ENCODE measurements at regions not wholly inside any gene's neighbourhood (a gene's known extent, or its start where the extent isn't known, plus 50 kb on each side); places are given as distances from the start of the nearest gene placed in this dataset.

GRCh38 chr4:82043809-82044137, 330.0 kb downstream of the HNRNPD start:
- no peak for TF ChIP-seq CTCF (IDR thresholded peaks at IDR 0.05; ENCODE audit: insufficient read depth, low read depth, low read length)
- no peak overlapping the region for H3K4me3 ChIP-seq (ENCODE audit: low read depth, low read length)
- ChIA-PET POLR2A (no interaction called here), CTCF (no interaction called here)
- H3K36me3 ChIP-seq (ENCODE audit: control insufficient read depth, insufficient read depth, low read length) = no peaks in the 10 kb centered on the region
- peaks cover 13% of the 10 kb centered on the region for H3K27me3 ChIP-seq (ENCODE audit: control insufficient read depth, insufficient read depth, low read length)
- DNase-seq (ENCODE audit: low read depth) = no peak

- Histone ChIP-seq H3K4me3 (ENCODE audit: low read depth, low read length) (no peak overlapping the region), H3K36me3 (ENCODE audit: control insufficient read depth, insufficient read depth, low read length) (no peaks in the 10 kb centered on the region), H3K27me3 (ENCODE audit: control insufficient read depth, insufficient read depth, low read length) (peaks cover 13% of the 10 kb centered on the region)
- ChIA-PET POLR2A (no interaction called here), CTCF (no interaction called here)
- DNase-seq (ENCODE audit: low read depth) = no peak
- TF ChIP-seq CTCF (IDR thresholded peaks at IDR 0.05; ENCODE audit: insufficient read depth, low read depth, low read length) = no peak
Measured at GRCh38 chr4:82043081-82043808, 330.5 kb downstream of the HNRNPD start.

- DNase-seq (ENCODE audit: low read depth) = no peak
- H3K36me3 ChIP-seq (ENCODE audit: control insufficient read depth, insufficient read depth, low read length) = no peaks in the 10 kb centered on the region
- H3K4me3 ChIP-seq (ENCODE audit: low read depth, low read length) = no peak overlapping the region
- H3K27me3 ChIP-seq (ENCODE audit: control insufficient read depth, insufficient read depth, low read length) = peaks cover 13% of the 10 kb centered on the region
- CTCF ChIA-PET = no interaction called here
- no peak for TF ChIP-seq CTCF (IDR thresholded peaks at IDR 0.05; ENCODE audit: insufficient read depth, low read depth, low read length)
- POLR2A ChIA-PET = no interaction called here
Measured at GRCh38 chr4:82042042-82042441, 331.7 kb downstream of the HNRNPD start.

GRCh38 chr4:82038936-82039335, 334.9 kb downstream of the HNRNPD start:
- Histone ChIP-seq H3K36me3 (ENCODE audit: control insufficient read depth, insufficient read depth, low read length) (no peaks in the 10 kb centered on the region), H3K27me3 (ENCODE audit: control insufficient read depth, insufficient read depth, low read length) (peaks cover 5% of the 10 kb centered on the region), H3K4me3 (ENCODE audit: low read depth, low read length) (no peak overlapping the region)
- CTCF ChIA-PET = no interaction called here
- no peak for DNase-seq (ENCODE audit: low read depth)
- TF ChIP-seq CTCF (IDR thresholded peaks at IDR 0.05; ENCODE audit: insufficient read depth, low read depth, low read length) = no peak
- POLR2A ChIA-PET = no interaction called here

- POLR2A ChIA-PET = no interaction called here
- H3K27me3 ChIP-seq (ENCODE audit: control insufficient read depth, insufficient read depth, low read length) = no peaks in the 10 kb centered on the region
- no peak overlapping the region for H3K4me3 ChIP-seq (ENCODE audit: low read depth, low read length)
- TF ChIP-seq CTCF (IDR thresholded peaks at IDR 0.05; ENCODE audit: insufficient read depth, low read depth, low read length) = no peak
- no peaks in the 10 kb centered on the region for H3K36me3 ChIP-seq (ENCODE audit: control insufficient read depth, insufficient read depth, low read length)
- no peak for DNase-seq (ENCODE audit: low read depth)
- CTCF ChIA-PET = interaction anchor here (1.0 kb wide), 1 partner anchor 8 kb away, joined by 3 read pairs; no protein-coding TSS in a partner anchor
Measured at GRCh38 chr4:82036181-82036580, 337.6 kb downstream of the HNRNPD start.

Measured in BJ (cell line).